GM12865 (cell line): ENCODE measurements at regions not wholly inside any gene's neighbourhood (a gene's known extent, or its start where the extent isn't known, plus 50 kb on each side); places are given as distances from the start of the nearest gene placed in this dataset.

Experiments used
- DNase-seq: peaks from one replicate; pipeline ENCODE4 v3.0.0; 2010; ENCODE audit warnings: low read depth
- H3K4me3 ChIP-seq: 2 replicates; pipeline ENCODE4 v1.5.1; 2011; ENCODE audit warnings: mild to moderate bottlenecking, low read depth, low read length, control low read depth
- TF ChIP-seq, protein P1 (sequence below): IDR thresholded peaks from 2 replicates; pipeline ENCODE4 v1.5.1; 2011; ENCODE audit warnings: low read length, control low read depth, low read depth, inconsistent platforms; ENCODE audit not compliant: insufficient read depth; ENCODE audit errors: missing control alignments

DNA sequence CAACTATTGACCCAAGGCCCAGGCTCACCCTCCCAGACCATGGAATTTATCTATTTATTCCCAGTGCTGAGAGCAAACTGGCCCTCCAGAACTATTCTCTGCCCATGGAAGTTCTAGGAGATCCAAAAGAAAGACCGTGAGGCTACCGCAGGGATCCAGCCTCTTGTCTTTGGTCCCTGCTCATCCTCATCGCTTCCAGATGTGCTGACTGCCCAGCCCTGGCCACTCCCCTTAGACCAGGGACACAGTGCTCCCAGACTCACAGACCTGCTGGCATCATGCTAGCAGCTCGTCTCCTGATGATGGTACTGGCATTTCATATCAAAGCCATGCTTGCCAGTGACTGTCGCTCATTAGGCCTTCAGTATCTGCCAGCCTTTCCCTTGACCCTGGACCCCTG is 405.7 kb upstream of the PPP2R3A start:
- no peak overlapping the region for H3K4me3 ChIP-seq
- TF ChIP-seq, protein P1, sequence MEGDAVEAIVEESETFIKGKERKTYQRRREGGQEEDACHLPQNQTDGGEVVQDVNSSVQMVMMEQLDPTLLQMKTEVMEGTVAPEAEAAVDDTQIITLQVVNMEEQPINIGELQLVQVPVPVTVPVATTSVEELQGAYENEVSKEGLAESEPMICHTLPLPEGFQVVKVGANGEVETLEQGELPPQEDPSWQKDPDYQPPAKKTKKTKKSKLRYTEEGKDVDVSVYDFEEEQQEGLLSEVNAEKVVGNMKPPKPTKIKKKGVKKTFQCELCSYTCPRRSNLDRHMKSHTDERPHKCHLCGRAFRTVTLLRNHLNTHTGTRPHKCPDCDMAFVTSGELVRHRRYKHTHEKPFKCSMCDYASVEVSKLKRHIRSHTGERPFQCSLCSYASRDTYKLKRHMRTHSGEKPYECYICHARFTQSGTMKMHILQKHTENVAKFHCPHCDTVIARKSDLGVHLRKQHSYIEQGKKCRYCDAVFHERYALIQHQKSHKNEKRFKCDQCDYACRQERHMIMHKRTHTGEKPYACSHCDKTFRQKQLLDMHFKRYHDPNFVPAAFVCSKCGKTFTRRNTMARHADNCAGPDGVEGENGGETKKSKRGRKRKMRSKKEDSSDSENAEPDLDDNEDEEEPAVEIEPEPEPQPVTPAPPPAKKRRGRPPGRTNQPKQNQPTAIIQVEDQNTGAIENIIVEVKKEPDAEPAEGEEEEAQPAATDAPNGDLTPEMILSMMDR, result no peak
- no peak for DNase-seq

DNA sequence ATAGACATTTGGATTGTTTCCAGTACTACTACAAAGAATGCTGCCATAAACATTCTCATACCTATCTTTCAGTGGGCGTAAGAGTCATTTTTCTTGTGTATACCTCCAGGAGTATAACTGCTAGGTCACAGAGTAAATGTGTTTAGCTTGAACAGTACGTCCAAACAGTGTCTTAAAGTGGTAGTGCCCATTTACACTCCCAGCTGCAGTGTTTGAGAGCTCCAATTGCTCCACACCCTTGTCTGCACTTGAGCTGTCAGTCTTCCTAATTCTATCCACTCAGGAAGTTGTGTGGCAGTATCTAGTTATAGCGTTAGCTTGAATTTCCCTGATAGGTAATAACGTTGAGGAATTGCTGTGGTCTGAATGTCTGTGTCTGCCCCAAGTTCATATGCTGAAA is 404.7 kb upstream of the PPP2R3A start:
- DNase-seq, result no peak
- TF ChIP-seq, protein P1, result no peak

DNA sequence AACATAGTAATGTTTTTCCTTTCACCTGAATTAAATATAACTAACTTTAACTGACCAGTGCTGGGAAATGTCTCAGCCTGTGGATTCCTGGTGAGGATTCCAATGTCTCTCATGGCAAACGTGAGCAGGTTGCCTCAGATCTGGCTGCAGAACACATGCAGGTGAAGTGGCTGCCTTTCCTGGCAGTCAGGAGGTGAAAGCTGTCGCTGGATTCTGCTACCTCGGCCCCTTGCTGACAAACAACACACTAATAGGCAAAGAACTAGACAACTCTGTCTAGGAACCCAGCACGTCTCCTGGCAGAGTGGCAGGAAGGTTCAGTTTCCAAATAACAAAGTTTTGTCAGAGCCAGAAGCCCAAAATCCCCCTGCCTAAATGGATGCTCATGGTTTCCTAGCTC is 400.8 kb upstream of the PPP2R3A start:
- TF ChIP-seq, protein P1, result no peak
- no peak for DNase-seq
- no peak overlapping the region for H3K4me3 ChIP-seq

More for the DNA sequence above, 404.7 kb upstream of the PPP2R3A start:
- no peak overlapping the region for H3K4me3 ChIP-seq

DNA sequence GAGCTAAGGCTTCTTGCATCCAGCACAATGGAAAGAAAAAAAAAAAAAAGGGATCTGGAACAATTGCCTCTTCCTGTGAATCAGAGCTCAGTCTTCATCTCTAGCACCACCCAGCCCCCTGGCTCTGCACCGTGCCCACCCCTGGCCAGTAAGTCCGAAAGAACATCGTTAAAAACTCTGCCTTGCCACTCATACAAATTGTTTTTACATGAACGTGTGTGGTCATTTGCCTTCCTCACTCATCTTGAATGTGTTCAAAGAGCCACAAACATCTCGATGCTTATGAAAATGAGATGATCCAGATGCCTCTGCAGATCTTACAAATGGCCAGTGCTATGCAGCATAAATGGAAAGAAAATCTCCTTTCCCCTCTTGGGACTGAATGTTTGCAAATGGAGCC is 400.0 kb upstream of the PPP2R3A start:
- TF ChIP-seq, protein P1, result no peak
- H3K4me3 ChIP-seq, result no peak overlapping the region
- DNase-seq, result no peak

DNA sequence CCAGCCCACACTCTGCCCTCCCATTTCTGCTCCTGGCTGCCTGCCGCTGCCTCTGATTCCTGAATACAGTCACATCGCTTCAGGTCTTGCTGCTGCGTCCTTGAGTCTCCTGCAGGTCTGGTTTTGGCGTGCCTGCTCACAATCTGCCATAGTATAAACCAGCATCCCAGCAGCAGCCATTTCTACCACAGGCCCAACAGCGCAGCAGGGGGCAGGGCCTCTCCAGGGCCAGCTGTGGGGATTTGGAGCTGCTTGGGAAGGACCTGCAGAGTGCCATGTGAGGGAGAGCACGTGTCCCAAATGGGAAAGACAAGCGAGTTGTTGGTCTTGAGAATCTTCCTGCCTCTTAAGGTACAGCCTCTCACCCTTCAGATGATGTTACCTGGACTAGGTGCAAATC is 398.3 kb upstream of the PPP2R3A start:
- TF ChIP-seq, protein P1, result no peak
- no peak for DNase-seq
- H3K4me3 ChIP-seq, result no peak overlapping the region

DNA sequence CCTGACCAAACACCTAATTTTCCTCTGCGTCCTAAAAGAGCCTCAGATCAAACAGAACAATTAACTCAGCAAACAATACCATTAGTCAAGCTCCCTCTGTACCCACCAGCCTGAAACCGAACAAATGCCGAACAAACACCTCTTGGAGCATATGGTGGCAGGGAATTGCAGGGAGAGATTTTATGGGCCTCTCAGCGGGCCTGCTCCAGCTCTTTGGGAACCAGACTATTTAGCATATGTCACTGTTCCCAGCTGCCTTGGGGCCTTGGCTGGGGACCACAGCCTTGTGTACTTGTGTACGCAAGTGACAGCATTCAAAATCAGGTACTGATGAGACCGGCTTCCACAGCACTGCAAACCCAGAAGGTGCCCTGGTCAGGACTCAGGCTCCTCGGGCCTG is 388.8 kb upstream of the PPP2R3A start:
- no peak overlapping the region for H3K4me3 ChIP-seq
- TF ChIP-seq, protein P1, result no peak
- no peak for DNase-seq

DNA sequence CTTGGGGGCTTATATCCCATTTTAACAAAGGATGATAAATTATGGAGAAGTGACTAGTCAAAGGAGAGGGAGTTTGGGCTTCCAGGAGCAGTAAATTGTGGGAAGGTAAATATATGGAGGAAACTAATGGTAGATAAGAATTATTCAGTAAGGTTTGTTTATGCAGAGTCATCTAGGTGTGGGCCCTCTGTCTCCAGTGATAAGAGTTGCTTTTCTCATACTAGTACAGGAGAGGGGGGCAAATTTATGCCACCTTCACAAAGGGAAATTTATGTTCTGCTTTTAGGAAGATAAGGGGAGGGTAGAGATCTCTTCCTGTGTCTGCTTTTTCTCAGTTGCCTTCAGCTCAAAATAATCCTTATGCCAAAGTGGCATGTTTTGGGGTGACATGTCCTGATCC is 383.7 kb upstream of the PPP2R3A start:
- TF ChIP-seq, protein P1, result no peak
- no peak for DNase-seq
- H3K4me3 ChIP-seq, result no peak overlapping the region
